Right lobe of liver (tissue), 4 donors: ENCODE measurements at regions not wholly inside any gene's neighbourhood (a gene's known extent, or its start where the extent isn't known, plus 50 kb on each side); places are given as distances from the start of the nearest gene placed in this dataset.

Experiments used
- POLR2A ChIP-seq: fragments of 450-650 bp; IDR thresholded peaks from one replicate; pipeline ENCODE4 v1.6.1; 2017; ENCODE audit warnings: antibody characterized with exemption, mild to moderate bottlenecking
- TF ChIP-seq, protein P1 (sequence below), 4 donors: fragments of 200-600 bp in 3 of 4; fragments of 450-650 bp in 1 of 4; IDR thresholded peaks; one replicate each; pipeline versions ENCODE4 v1.5.1 to v1.8.0; 2016 to 2022; ENCODE audit warnings: antibody characterized with exemption in 4 of 4, mild to moderate bottlenecking in 2 of 4
- donor health status: DM: no; HTN: no; CAD: no.
- donor health status: DM: no; HTN: no; CAD: no.
- donor health status: DM: no; HTN: yes; CAD: no.

DNA sequence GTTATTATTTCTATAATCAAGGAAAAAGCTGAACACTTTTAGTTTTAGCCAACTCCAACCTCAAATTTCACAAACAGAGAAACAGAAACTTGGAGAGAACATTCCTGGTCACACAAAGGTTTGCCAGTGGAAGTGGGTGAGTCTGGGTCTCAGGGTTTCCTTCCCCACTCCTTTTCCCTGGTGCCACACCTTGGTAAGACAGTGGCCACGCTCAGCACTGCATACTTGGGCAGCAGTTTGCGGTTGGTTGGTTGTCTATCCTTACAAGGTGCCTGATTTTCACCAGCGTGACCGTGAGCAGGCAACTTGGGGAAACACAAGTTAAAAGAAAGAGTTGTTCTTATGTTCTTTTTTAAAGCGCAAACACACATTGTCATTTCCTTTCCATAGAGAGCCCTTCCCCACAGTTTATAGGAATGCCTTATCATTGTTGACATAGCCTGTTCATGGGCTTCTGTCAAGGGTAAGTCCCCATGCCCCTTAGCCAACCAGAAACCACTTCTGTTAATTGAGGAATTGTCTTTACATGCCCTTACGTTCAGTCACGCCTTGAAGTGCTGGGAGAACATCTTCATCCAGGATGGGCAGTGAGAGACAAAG lies 82.2 kb downstream of the RIN2 start:
- TF ChIP-seq, protein P1, sequence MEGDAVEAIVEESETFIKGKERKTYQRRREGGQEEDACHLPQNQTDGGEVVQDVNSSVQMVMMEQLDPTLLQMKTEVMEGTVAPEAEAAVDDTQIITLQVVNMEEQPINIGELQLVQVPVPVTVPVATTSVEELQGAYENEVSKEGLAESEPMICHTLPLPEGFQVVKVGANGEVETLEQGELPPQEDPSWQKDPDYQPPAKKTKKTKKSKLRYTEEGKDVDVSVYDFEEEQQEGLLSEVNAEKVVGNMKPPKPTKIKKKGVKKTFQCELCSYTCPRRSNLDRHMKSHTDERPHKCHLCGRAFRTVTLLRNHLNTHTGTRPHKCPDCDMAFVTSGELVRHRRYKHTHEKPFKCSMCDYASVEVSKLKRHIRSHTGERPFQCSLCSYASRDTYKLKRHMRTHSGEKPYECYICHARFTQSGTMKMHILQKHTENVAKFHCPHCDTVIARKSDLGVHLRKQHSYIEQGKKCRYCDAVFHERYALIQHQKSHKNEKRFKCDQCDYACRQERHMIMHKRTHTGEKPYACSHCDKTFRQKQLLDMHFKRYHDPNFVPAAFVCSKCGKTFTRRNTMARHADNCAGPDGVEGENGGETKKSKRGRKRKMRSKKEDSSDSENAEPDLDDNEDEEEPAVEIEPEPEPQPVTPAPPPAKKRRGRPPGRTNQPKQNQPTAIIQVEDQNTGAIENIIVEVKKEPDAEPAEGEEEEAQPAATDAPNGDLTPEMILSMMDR (IDR thresholded peaks at IDR 0.05) = no peak
- no peak for TF ChIP-seq POLR2A
